ENCODE measurements at regions not wholly inside any gene's neighbourhood (a gene's known extent, or its start where the extent isn't known, plus 50 kb on each side); places are given as distances from the start of the nearest gene placed in this dataset.

GRCh38 chr1:103180660-103181059 is 72.3 kb upstream of the COL11A1 start:
- Histone ChIP-seq H3K27me3 (no peaks in the 10 kb centered on the region), H3K36me3 (no peaks in the 10 kb centered on the region), H3K4me3 (no peak overlapping the region), H3K9me3 (no peaks in the 10 kb centered on the region), H3K4me1 (no peaks in the 10 kb centered on the region), H3K27ac (no peak overlapping the region)
- DNase-seq = no peak
- intact Hi-C loops (cut with DNase I; ENCODE audit: low total_unique reads) = no loop called here
- TF ChIP-seq POLR2A (IDR thresholded peaks at IDR 0.05) (no peak), CTCF (IDR thresholded peaks at IDR 0.05) (no peak)

- Histone ChIP-seq H3K27me3 (no peaks in the 10 kb centered on the region), H3K4me3 (no peak overlapping the region)
Measured at GRCh38 chr1:103177108-103177775, 68.9 kb upstream of the COL11A1 start.

GRCh38 chr1:103171041-103171590 is 62.8 kb upstream of the COL11A1 start:
- H3K4me1 ChIP-seq = no peaks in the 10 kb centered on the region
- H3K36me3 ChIP-seq = peaks cover 0 to 3% of the 10 kb centered on the region in 2 donors
- H3K27me3 ChIP-seq = no peaks in the 10 kb centered on the region
- no peaks in the 10 kb centered on the region for H3K9me3 ChIP-seq
- no peak for DNase-seq
- intact Hi-C loops (cut with DNase I; ENCODE audit: low total_unique reads) = no loop called here
- TF ChIP-seq POLR2A (IDR thresholded peaks at IDR 0.05) (no peak), CTCF (IDR thresholded peaks at IDR 0.05) (no peak)
- H3K27ac ChIP-seq = no peak overlapping the region
- H3K4me3 ChIP-seq = no peak overlapping the region

More at GRCh38 chr1:103177108-103177775, 68.9 kb upstream of the COL11A1 start:
- Histone ChIP-seq H3K36me3 (peaks cover 0 to 3% of the 10 kb centered on the region in 2 donors), H3K4me1 (no peaks in the 10 kb centered on the region), H3K9me3 (no peaks in the 10 kb centered on the region), H3K27ac (no peak overlapping the region)
- no peak for TF ChIP-seq POLR2A (IDR thresholded peaks at IDR 0.05)
- no peak for TF ChIP-seq CTCF (IDR thresholded peaks at IDR 0.05)
- intact Hi-C loops (cut with DNase I; ENCODE audit: low total_unique reads) = no loop called here
- no peak for DNase-seq

GRCh38 chr1:103170609-103171008 is 62.3 kb upstream of the COL11A1 start:
- Histone ChIP-seq H3K4me3 (no peak overlapping the region), H3K27me3 (no peaks in the 10 kb centered on the region), H3K9me3 (no peaks in the 10 kb centered on the region), H3K4me1 (no peaks in the 10 kb centered on the region), H3K27ac (no peak overlapping the region), H3K36me3 (peaks cover 0 to 3% of the 10 kb centered on the region in 2 donors)
- TF ChIP-seq POLR2A (IDR thresholded peaks at IDR 0.05) (no peak), CTCF (IDR thresholded peaks at IDR 0.05) (no peak)
- intact Hi-C loops (cut with DNase I; ENCODE audit: low total_unique reads) = no loop called here
- DNase-seq = no peak

GRCh38 chr1:103162360-103162759 is 54.0 kb upstream of the COL11A1 start:
- H3K4me1 ChIP-seq = no peaks in the 10 kb centered on the region
- no peaks in the 10 kb centered on the region for H3K27me3 ChIP-seq
- DNase-seq = no peak
- H3K4me3 ChIP-seq = no peak overlapping the region
- no peaks in the 10 kb centered on the region for H3K9me3 ChIP-seq
- no peaks in the 10 kb centered on the region for H3K36me3 ChIP-seq
- TF ChIP-seq CTCF (IDR thresholded peaks at IDR 0.05) (no peak), POLR2A (IDR thresholded peaks at IDR 0.05) (no peak)
- intact Hi-C loops (cut with DNase I; ENCODE audit: low total_unique reads) = no loop called here
- H3K27ac ChIP-seq = no peak overlapping the region

Data from uterus (tissue), 3 donors.